Activated CD4-positive, alpha-beta T cell treated with anti-CD3 and anti-CD28 coated beads, Interleukin-2, amount 50 U/mL, for 48 hours (primary cell): ENCODE measurements at regions not wholly inside any gene's neighbourhood (a gene's known extent, or its start where the extent isn't known, plus 50 kb on each side); places are given as distances from the start of the nearest gene placed in this dataset.
"Not testable (repeated sequence)": the region's sequence is repeated elsewhere in the genome, so short reads cannot be mapped to it uniquely, and the experiment has no call there.

ENCODE experiments used
- DNase-seq, 2 experiments: peaks; one replicate each; pipeline ENCODE4 v3.0.0-alpha.2; 2020

- DNase-seq, result no peak
These were observed 64.8 kb upstream of the SLC1A4 start for GRCh38 chr2:64924170-64924934.

DNA sequence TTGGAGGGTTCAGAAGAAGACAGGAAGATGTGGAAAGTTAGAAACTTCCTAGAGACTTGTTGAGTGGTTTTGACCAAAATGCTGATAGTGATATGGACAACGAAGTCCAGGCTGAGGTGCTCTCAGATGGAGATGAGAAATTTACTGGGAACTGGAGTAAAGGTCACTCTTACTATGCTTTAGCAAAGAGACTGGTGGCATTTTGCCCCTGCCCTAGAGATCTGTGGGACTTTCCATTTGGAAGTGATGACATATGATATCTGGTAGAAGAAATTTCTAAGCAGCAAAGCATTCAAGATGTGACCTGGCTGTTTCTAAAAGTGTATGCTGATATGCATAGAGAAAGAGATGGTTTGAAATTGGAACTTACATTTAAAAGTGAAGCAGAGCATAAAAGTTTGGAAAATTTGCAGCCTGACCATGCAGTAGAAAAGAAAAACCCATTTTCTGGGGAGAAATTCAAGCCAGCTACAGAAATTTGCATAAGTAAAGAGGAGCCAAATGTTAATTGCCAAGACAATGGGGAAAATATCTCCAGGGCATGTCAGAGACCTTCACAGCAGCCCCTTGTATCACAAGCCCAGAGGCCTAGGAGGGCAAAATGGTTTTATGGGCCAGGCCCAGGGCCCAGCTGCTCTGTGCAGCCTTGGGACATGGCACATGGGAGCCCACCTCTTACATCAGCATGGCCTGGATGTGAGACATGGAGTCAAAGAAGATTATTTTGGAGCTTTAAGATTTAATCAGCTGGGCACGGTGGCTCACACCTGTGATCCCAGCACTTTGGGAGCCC, 63.1 kb upstream of the SLC1A4 start:
- DNase-seq, result not testable (repeated sequence)

- no peak for DNase-seq
These were observed 60.4 kb upstream of the SLC1A4 start for GRCh38 chr2:64928813-64929212.

- DNase-seq, result no peak
These were observed 59.9 kb upstream of the SLC1A4 start for GRCh38 chr2:64929333-64929732.

DNA sequence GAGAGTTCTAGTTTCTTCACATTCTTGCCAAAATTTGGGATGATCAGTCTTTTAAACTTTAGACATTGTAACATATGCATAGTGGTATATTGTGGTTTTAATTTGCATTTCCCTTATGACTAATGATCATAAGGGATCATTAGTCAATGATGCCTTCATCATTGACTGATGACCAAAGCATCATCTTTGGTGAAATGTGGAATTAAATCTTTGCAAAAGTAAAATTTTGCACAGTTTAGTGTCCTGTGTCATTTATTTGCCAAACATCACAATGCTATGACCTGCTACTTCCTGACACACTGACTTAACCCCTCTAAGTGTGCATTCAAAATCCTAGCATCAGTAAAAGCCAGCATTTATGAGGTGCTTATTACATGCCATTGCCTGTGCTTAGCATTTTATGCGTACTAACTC, 58.9 kb upstream of the SLC1A4 start:
- DNase-seq, result no peak

- DNase-seq, result no peak
These were observed 57.7 kb upstream of the SLC1A4 start for GRCh38 chr2:64931246-64932115.

GRCh38 chr2:64932116-64932370, 57.2 kb upstream of the SLC1A4 start:
- no peak for DNase-seq

DNA sequence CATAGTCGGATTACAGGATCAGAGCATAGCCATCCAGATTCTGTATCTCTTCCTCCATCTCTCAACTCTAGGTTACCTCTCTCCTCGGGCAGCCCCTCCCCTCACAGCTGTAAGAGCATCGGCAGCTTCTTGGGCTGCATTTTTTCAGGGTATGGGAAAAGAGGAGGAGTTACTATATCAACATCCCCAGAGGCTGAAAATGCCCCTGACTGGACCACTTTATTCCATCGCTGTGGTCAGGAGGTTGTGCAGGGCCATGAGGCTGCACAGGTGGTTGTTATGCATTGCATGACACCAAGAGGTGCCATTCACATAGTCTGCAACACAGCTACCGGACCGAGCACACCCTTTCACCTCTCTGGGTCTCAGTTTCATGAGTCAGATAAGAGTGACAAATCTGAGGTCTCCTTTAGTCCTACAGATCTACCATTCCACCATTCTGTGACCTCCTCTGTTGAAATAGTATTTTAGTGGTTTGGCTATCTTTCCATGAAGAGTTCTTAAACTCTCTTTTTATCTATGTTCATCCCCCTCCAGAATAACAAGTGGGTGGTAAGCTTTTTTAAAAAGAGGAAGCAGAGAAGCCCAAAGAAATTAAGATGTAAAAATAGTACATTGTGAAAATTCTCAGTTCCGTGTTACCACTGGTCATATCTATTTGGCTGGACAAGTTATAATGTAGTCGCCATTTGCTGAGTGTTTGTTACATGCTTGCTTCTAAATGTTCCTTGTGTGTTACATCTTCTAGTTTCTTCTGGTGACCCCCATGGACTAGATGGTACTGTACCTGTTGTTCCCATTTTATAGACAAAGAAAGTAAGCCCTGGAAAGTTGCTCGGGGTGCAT, 56.6 kb upstream of the SLC1A4 start:
- no peak for DNase-seq

DNA sequence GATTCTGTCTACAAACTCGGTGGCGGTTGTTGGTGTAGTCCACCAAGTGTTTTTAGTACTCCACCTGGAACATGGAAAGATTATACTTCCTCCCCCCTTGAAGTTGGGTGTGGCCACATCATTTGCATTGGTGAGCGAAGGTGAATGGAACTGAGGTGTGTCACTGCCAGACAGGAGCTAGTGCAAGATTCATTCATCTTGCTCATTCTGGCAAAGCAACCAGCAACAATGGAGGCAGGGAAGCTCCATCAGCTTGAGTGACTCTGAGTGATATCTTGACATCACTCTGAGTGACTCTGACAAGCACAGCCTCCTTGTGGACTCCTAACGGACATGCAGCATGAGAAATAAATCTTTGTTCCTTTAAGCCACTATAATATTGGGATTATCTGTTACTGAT, 54.7 kb upstream of the SLC1A4 start:
- DNase-seq, result no peak

DNA sequence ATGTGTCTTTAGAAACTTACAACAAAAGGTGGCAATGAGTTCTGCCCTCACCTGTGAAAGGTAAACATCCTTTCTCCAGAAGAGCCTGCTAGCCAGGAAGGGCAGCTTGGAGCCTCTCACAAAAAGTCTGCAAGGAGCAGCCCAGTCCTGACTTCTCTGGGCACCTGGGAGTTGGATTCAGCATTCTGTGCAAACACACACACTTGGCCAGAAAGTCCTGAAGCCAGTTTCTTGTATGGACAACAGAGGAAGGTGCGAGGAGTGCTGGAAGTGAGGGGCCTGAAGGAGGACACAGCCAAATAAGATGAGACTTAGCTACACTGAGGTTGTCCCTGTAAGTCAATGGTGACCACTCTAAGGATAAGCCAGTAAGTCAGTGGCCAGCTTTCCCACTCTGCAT, 52.4 kb upstream of the SLC1A4 start:
- DNase-seq, result no peak

DNA sequence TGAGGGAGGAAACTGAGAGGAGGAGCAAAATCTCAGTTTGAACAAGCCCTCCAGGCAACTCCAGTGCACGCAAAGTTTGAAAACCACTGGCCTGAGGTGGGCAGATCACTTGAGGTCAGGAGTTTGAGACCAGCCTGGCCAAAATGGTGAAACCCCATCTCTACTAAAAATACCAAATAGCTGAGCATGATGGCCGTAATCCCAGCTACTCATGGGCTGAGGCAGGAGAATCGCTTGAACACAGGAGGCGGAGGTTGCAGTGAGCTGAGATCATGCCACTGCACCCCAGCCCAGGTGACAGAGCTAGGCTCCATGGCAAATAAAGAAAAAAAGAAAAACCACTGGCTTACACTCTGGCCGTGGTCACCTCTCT, 51.9 kb upstream of the SLC1A4 start:
- DNase-seq, result not testable (repeated sequence)

GRCh38 chr2:64937687-64938491, 51.3 kb upstream of the SLC1A4 start:
- DNase-seq, result no peak

DNA sequence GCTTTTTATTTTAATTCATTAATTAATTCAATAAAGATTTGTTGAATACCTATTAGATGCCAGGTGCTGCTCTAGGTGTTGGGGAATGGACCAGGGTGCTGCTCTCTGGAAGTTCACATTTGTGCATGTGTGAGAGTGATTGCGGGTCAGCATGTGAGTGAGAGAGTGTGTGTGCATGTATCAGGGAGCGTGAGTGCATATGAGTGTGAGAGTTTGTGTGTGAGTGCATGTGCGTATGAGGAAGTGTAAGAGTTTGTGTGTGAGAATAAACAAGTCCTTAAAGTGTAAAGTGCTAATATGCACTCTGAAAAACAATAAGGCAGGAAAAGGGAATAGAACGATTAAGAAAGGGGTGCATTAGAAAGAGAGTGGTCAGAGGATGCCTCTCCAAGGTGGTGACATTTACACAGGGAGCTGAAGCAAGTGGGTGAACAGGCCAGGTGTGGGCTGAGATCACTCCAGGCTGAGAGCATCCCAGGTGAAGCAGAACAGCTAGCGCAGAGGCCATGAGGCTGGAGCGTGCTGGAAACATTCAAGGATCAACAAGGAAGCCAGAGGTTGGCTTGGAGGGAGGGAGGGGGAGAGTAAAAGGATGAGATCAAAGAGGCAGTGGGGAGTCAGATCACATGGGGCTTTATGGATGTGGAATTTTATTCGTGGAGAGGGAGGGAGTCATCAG, 50.5 kb upstream of the SLC1A4 start:
- DNase-seq, result no peak

- no peak for DNase-seq
These were observed 49.8 kb upstream of the SLC1A4 start for GRCh38 chr2:64939332-64939917.
